ENCODE measurements at regions not wholly inside any gene's neighbourhood (a gene's known extent, or its start where the extent isn't known, plus 50 kb on each side); places are given as distances from the start of the nearest gene placed in this dataset.

DNA sequence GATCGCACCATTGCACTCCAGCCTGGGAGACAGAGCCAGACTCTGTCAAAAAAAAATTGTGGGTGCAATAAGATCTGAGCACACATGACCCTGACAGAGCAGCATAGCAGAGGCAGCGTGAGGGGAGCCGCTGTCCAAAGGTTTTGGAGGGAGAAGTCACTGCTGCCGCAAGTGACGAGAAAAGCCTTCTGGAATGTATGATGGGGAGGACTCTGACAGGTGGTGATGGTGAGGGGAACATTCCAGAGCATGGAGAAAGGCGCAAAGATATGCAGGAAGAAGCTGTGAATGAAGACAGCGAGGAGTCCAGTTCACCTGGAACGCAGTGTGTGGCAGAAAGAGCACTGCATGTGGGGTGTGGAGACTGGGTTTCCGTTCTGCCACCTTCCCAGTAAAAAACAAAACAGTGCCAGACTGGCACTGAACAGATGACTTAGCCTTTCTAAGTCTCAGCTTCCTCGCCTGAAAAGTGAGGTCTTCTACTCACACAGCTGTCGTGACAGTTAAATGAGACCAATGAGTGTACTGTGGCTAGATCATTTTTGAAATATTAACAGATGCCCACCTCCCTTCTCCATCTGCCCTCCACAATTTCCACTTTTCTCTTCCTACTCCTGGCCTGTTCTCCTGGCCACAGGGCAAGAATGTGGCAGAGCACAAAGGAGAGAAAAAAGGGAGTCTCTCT, 53.4 kb upstream of the PTHLH start:
- TF ChIP-seq, protein P1, sequence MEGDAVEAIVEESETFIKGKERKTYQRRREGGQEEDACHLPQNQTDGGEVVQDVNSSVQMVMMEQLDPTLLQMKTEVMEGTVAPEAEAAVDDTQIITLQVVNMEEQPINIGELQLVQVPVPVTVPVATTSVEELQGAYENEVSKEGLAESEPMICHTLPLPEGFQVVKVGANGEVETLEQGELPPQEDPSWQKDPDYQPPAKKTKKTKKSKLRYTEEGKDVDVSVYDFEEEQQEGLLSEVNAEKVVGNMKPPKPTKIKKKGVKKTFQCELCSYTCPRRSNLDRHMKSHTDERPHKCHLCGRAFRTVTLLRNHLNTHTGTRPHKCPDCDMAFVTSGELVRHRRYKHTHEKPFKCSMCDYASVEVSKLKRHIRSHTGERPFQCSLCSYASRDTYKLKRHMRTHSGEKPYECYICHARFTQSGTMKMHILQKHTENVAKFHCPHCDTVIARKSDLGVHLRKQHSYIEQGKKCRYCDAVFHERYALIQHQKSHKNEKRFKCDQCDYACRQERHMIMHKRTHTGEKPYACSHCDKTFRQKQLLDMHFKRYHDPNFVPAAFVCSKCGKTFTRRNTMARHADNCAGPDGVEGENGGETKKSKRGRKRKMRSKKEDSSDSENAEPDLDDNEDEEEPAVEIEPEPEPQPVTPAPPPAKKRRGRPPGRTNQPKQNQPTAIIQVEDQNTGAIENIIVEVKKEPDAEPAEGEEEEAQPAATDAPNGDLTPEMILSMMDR (conservative IDR thresholded peaks at IDR 0.05; ENCODE audit: low read length): no peak
- no peak for TF ChIP-seq EZH2phosphoT487 (IDR thresholded peaks at IDR 0.05; ENCODE audit: borderline replicate concordance, low read depth, low read length)

Data from OCI-LY7 (cell line).